GM21737 (cell line): ENCODE measurements at regions not wholly inside any gene's neighbourhood (a gene's known extent, or its start where the extent isn't known, plus 50 kb on each side); places are given as distances from the start of the nearest gene placed in this dataset.

Source experiments
- ATAC-seq: cut with Tn5 transposase; IDR thresholded peaks from one replicate; pipeline ENCODE4 v1.9.1; 2021; ENCODE audit warnings: mild to moderate bottlenecking, moderate library complexity; ENCODE audit not compliant: unreplicated experiment

- no peak for ATAC-seq
Measured at GRCh38 chr5:171600741-171601265, 181.4 kb downstream of the FGF18 start.

GRCh38 chr5:171601266-171601881 is 181.9 kb downstream of the FGF18 start:
- no peak for ATAC-seq

GRCh38 chr5:171603591-171603990 is 182.0 kb upstream of the SMIM23 start:
- no peak for ATAC-seq

- no peak for ATAC-seq
Measured at GRCh38 chr5:171604195-171604594, 181.4 kb upstream of the SMIM23 start.

- no peak for ATAC-seq
Measured at GRCh38 chr5:171606414-171607024, 179.1 kb upstream of the SMIM23 start.

GRCh38 chr5:171607863-171608262 is 177.8 kb upstream of the SMIM23 start:
- ATAC-seq: no peak

- ATAC-seq: no peak
Measured at GRCh38 chr5:171609806-171610452, 175.7 kb upstream of the SMIM23 start.

- ATAC-seq: no peak
Measured at GRCh38 chr5:171610686-171611085, 174.9 kb upstream of the SMIM23 start.

- no peak for ATAC-seq
Measured at GRCh38 chr5:171612749-171613148, 172.9 kb upstream of the SMIM23 start.

GRCh38 chr5:171614511-171614910 is 171.1 kb upstream of the SMIM23 start:
- no peak for ATAC-seq

GRCh38 chr5:171614971-171615653 is 170.5 kb upstream of the SMIM23 start:
- ATAC-seq: no peak

GRCh38 chr5:171615705-171616640 is 169.6 kb upstream of the SMIM23 start:
- ATAC-seq: no peak

- no peak for ATAC-seq
Measured at GRCh38 chr5:171617266-171617665, 168.4 kb upstream of the SMIM23 start.

GRCh38 chr5:171617817-171618591 is 167.6 kb upstream of the SMIM23 start:
- no peak for ATAC-seq

- no peak for ATAC-seq
Measured at GRCh38 chr5:171619196-171619595, 166.4 kb upstream of the SMIM23 start.

GRCh38 chr5:171619744-171620143 is 165.9 kb upstream of the SMIM23 start:
- no peak for ATAC-seq

GRCh38 chr5:171622010-171622409 is 163.6 kb upstream of the SMIM23 start:
- no peak for ATAC-seq

GRCh38 chr5:171623107-171623506 is 162.5 kb upstream of the SMIM23 start:
- ATAC-seq: no peak

- ATAC-seq: no peak
Measured at GRCh38 chr5:171623551-171624097, 162.0 kb upstream of the SMIM23 start.
